HepG2 (cell line): ENCODE measurements at regions not wholly inside any gene's neighbourhood (a gene's known extent, or its start where the extent isn't known, plus 50 kb on each side); places are given as distances from the start of the nearest gene placed in this dataset.
"Not testable (repeated sequence)": the region's sequence is repeated elsewhere in the genome, so short reads cannot be mapped to it uniquely, and the experiment has no call there.

ENCODE experiments used
- CTCF ChIP-seq: sonication (generic); formaldehyde crosslinking; IDR thresholded peaks from 2 replicates; pipeline ENCODE4 v1.5.0; 2020; ENCODE audit warnings: mild to moderate bottlenecking, missing genetic modification reagents, moderate library complexity
- E2F5 ChIP-seq: sonication (generic); formaldehyde crosslinking; conservative IDR thresholded peaks from 2 replicates; pipeline ENCODE4 v1.4.0; 2020; ENCODE audit warnings: missing genetic modification reagents
- EZH2 ChIP-seq: conservative IDR thresholded peaks from 2 replicates; pipeline ENCODE4 v1.6.1; 2012; ENCODE audit warnings: mild to moderate bottlenecking, low read depth, low read length, moderate library complexity
- HOXA7 ChIP-seq: sonication (generic); formaldehyde crosslinking; IDR thresholded peaks from 2 replicates; pipeline ENCODE4 v1.8.1; 2022; ENCODE audit warnings: mild to moderate bottlenecking, missing genetic modification reagents, moderate library complexity
- KLF15 ChIP-seq: sonication (generic); formaldehyde crosslinking; IDR thresholded peaks from 2 replicates; pipeline ENCODE4 v1.8.1; 2023; ENCODE audit warnings: borderline replicate concordance, mild to moderate bottlenecking, inconsistent platforms, missing genetic modification reagents, mixed read lengths
- RAD21 ChIP-seq: fragments of 450-650 bp; formaldehyde crosslinking; IDR thresholded peaks from 2 replicates; pipeline ENCODE4 v1.5.0; 2020; ENCODE audit warnings: mild to moderate bottlenecking
- RAD51 ChIP-seq: fragments of 450-650 bp; IDR thresholded peaks from 2 replicates; pipeline ENCODE4 v1.6.1; 2016; ENCODE audit warnings: borderline replicate concordance
- RNF219 ChIP-seq: sonication (generic); formaldehyde crosslinking; IDR thresholded peaks from 2 replicates; pipeline ENCODE4 v1.5.0; 2020; ENCODE audit warnings: mild to moderate bottlenecking, missing genetic modification reagents
- SUZ12 ChIP-seq: fragments of 150-350 bp; IDR thresholded peaks from 2 replicates; pipeline ENCODE4 v1.6.1; 2014; ENCODE audit warnings: low read depth, low read length
- ZNF616 ChIP-seq: sonication (generic); formaldehyde crosslinking; IDR thresholded peaks from 2 replicates; pipeline ENCODE4 v1.5.0; 2020; ENCODE audit warnings: low read depth, mild to moderate bottlenecking, missing genetic modification reagents

- not testable (repeated sequence) for TF ChIP-seq SUZ12; ZNF616; KLF15 (CRISPR knock-in tag); RAD51; CTCF (CRISPR knock-in tag); RNF219 (CRISPR knock-in tag); E2F5 (CRISPR knock-in tag); RAD21; EZH2; HOXA7 (CRISPR knock-in tag)
Measured at GRCh38 chr12:8375122-8375521, 80.6 kb upstream of the CLEC6A start.
